Mesenchymal stem cell (in vitro differentiated cells and primary cell): ENCODE measurements at regions not wholly inside any gene's neighbourhood (a gene's known extent, or its start where the extent isn't known, plus 50 kb on each side); places are given as distances from the start of the nearest gene placed in this dataset.
A peak's percentile ranks its signal among the peaks of the same experiment; 100 is the strongest.

ENCODE experiments used
- DNase-seq: peaks from one replicate; pipeline ENCODE4 v3.0.0-alpha.2; 2013
- H2AFZ ChIP-seq: one replicate; pipeline ENCODE4 v1.6.1; 2013; ENCODE audit warnings: low read depth, mild to moderate bottlenecking, control low read depth, inconsistent platforms, low read length, moderate library complexity
- H2AK5ac ChIP-seq: 2 replicates; pipeline ENCODE4 v1.6.1; 2013; ENCODE audit warnings: low read length, moderate library complexity, mild to moderate bottlenecking, inconsistent platforms; ENCODE audit not compliant: severe bottlenecking
- H2BK120ac ChIP-seq: one replicate; pipeline ENCODE4 v1.6.1; 2013; ENCODE audit warnings: low read depth, mild to moderate bottlenecking, inconsistent platforms, low read length, moderate library complexity
- H2BK12ac ChIP-seq, 2 experiments: one replicate each; pipeline ENCODE4 v1.6.1; 2013; ENCODE audit warnings: inconsistent platforms in 2 of 2, low read length in 2 of 2, mild to moderate bottlenecking in 2 of 2, moderate library complexity in 2 of 2, control low read depth in 1 of 2
- H2BK15ac ChIP-seq: one replicate; pipeline ENCODE4 v1.6.1; 2013; ENCODE audit warnings: mild to moderate bottlenecking, low read depth, inconsistent platforms; ENCODE audit not compliant: poor library complexity, severe bottlenecking
- H2BK5ac ChIP-seq: 2 replicates; pipeline ENCODE4 v1.6.1; 2013; ENCODE audit warnings: low read depth, mild to moderate bottlenecking, low read length, control low read depth, inconsistent platforms; ENCODE audit not compliant: poor library complexity, severe bottlenecking
- H3K14ac ChIP-seq, 2 experiments: one replicate each; pipeline ENCODE4 v1.6.1; 2013; ENCODE audit warnings: inconsistent platforms in 2 of 2, low read length in 2 of 2, control low read depth in 1 of 2, mild to moderate bottlenecking in 1 of 2, moderate library complexity in 1 of 2
- H3K18ac ChIP-seq, 2 experiments: one replicate each; pipeline ENCODE4 v1.6.1; 2013; ENCODE audit warnings: inconsistent platforms in 2 of 2, low read length in 2 of 2, control low read depth in 1 of 2, low read depth in 1 of 2, mild to moderate bottlenecking in 1 of 2
- H3K23ac ChIP-seq, 2 experiments: one replicate each; pipeline ENCODE4 v1.6.1; 2013; ENCODE audit warnings: inconsistent platforms in 2 of 2, low read length in 2 of 2, mild to moderate bottlenecking in 2 of 2, moderate library complexity in 2 of 2, control low read depth in 1 of 2
- H3K27ac ChIP-seq: 2 replicates; pipeline ENCODE4 v1.5.1; 2013; ENCODE audit warnings: mild to moderate bottlenecking, moderate library complexity, low read length, control low read depth, inconsistent platforms; ENCODE audit not compliant: poor library complexity, severe bottlenecking
- H3K27me3 ChIP-seq, 2 experiments: 2 replicates each; pipeline versions ENCODE4 v1.6.1 to v1.7.0; 2013; ENCODE audit warnings: low read length in 2 of 2, mild to moderate bottlenecking in 2 of 2, moderate library complexity in 2 of 2, control low read depth in 1 of 2, inconsistent platforms in 1 of 2; ENCODE audit not compliant: control insufficient read depth in 1 of 2, insufficient read depth in 1 of 2
- H3K36me3 ChIP-seq, 2 experiments: 2 replicates each; pipeline versions ENCODE4 v1.6.1 to v1.7.0; 2013; ENCODE audit warnings: low read length in 2 of 2, control low read depth in 1 of 2, inconsistent platforms in 1 of 2, low read depth in 1 of 2, mild to moderate bottlenecking in 1 of 2; ENCODE audit not compliant: insufficient read depth in 2 of 2, control insufficient read depth in 1 of 2
- H3K4ac ChIP-seq, 2 experiments: one replicate each; pipeline ENCODE4 v1.6.1; 2013; ENCODE audit warnings: inconsistent platforms in 2 of 2, low read length in 2 of 2, mild to moderate bottlenecking in 2 of 2, moderate library complexity in 2 of 2, control low read depth in 1 of 2, low read depth in 1 of 2
- H3K4me1 ChIP-seq: 2 replicates; pipeline ENCODE4 v1.6.1; 2013; ENCODE audit warnings: low read depth, low read length, control low read depth; ENCODE audit not compliant: control insufficient read depth, insufficient read depth
- H3K4me2 ChIP-seq: 2 replicates; pipeline ENCODE4 v1.6.1; 2013; ENCODE audit warnings: low read length, mild to moderate bottlenecking, inconsistent platforms; ENCODE audit not compliant: poor library complexity, severe bottlenecking
- H3K4me3 ChIP-seq, 2 experiments: 2 replicates each; pipeline versions ENCODE4 v1.5.1 to v1.7.0; 2013; ENCODE audit warnings: low read length in 2 of 2, mild to moderate bottlenecking in 2 of 2, control low read depth in 1 of 2, low read depth in 1 of 2; ENCODE audit not compliant: insufficient read depth in 1 of 2
- H3K79me1 ChIP-seq: replicated peaks from 2 replicates; pipeline ENCODE4 v1.6.1; 2013; ENCODE audit warnings: mild to moderate bottlenecking, control low read depth, low read length, inconsistent platforms; ENCODE audit not compliant: poor library complexity, severe bottlenecking
- H3K9ac ChIP-seq: 2 replicates; pipeline ENCODE4 v1.7.0; 2013; ENCODE audit warnings: mild to moderate bottlenecking, low read length, moderate library complexity
- H3K9me3 ChIP-seq: 2 replicates; pipeline ENCODE4 v1.7.0; 2013; ENCODE audit warnings: mild to moderate bottlenecking, low read length; ENCODE audit not compliant: control insufficient read depth
- H4K8ac ChIP-seq: one replicate; pipeline ENCODE4 v1.6.1; 2013; ENCODE audit warnings: inconsistent platforms, mild to moderate bottlenecking, low read length, moderate library complexity
- H4K91ac ChIP-seq: one replicate; pipeline ENCODE4 v1.6.1; 2013; ENCODE audit warnings: mild to moderate bottlenecking, low read length, inconsistent platforms
- WGBS: methylation state at CpG from one replicate; pipeline ENCODE4 v1.1.7; 2013; ENCODE audit warnings: mixed read lengths; 5-methylcytosine and 5-hydroxymethylcytosine counted together

DNA sequence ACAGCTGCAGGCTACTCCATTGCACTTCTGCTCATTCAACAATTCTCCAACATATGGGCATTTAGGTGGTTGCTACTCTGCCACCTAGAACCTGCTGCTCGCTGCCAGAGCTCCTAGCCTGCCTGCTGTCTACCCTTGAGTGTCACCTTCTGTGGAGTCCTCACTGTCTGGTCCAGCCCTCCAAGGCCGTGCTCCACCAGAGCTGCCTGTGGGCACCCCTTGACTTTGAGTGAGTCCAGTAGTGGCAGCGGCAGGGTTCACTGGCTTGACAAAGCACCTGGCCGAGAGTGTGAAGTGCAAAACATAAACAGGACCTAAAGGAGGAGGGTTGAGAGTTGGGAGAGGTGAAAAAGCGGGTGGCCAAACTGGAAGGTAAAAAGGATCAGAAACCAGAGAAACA lies 120.3 kb upstream of the DNAH14 start:
- H3K9me3 ChIP-seq: peaks cover 5% of the 10 kb centered on the region

GRCh38 chr1:224809613-224810012 lies 119.9 kb upstream of the DNAH14 start:
- no peak for DNase-seq
- WGBS: 98% methylated on average over 4 of the region's 4 CpGs

More for the DNA sequence above, 120.3 kb upstream of the DNAH14 start:
- Histone ChIP-seq H3K18ac (no peak overlapping the region), H3K14ac (peak overlapping the region in 1 of 2 experiments; percentile 7), H2BK15ac (no peak overlapping the region), H4K91ac (no peak overlapping the region), H2BK12ac (no peak overlapping the region), H3K27ac (no peak overlapping the region), H3K23ac (no peak overlapping the region), H3K4me2 (no peak overlapping the region), H2AK5ac (no peak overlapping the region), H4K8ac (no peak overlapping the region), H3K4me3 (no peak overlapping the region), H2AFZ (no peak overlapping the region), H3K27me3 (peaks cover 0 to 17% of the 10 kb centered on the region in 2 experiments), H2BK120ac (no peak overlapping the region), H3K79me1 (no peaks in the 10 kb centered on the region), H3K36me3 (no peaks in the 10 kb centered on the region), H3K4me1 (no peaks in the 10 kb centered on the region), H3K9ac (no peak overlapping the region), H2BK5ac (no peak overlapping the region), H3K4ac (no peak overlapping the region)
- 78% methylated on average over 5 of the region's 5 CpGs for WGBS
- no peak for DNase-seq

DNA sequence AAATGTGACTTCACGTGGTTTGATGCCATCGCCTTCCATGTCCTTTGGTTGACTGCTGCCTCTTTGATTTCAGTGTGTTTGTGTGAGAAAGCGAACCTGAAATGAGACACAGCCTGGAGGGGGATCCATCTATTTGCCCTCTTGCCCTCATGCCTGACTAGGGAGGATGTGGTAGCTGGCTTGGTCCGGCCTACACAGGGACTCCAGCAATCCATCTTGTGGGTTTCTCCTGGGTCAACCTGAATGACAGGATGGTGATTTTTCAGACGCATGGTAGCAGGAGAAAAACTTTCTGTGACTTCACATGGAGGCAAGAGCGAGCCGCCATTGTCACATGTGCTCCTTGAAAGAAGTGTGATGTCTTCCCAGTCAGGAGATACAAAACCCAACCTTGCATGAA lies 117.9 kb upstream of the DNAH14 start:
- Histone ChIP-seq H2BK12ac (no peak overlapping the region), H3K9me3 (peaks cover 5% of the 10 kb centered on the region), H3K4ac (no peak overlapping the region), H2AFZ (no peak overlapping the region), H3K23ac (no peak overlapping the region), H3K4me1 (no peaks in the 10 kb centered on the region), H2BK120ac (no peak overlapping the region), H3K9ac (no peak overlapping the region), H3K27ac (no peak overlapping the region), H3K18ac (no peak overlapping the region), H3K79me1 (no peaks in the 10 kb centered on the region), H2AK5ac (no peak overlapping the region), H3K14ac (no peak overlapping the region), H2BK15ac (peak overlapping the region; percentile 6), H2BK5ac (no peak overlapping the region), H3K4me2 (no peak overlapping the region), H3K36me3 (no peaks in the 10 kb centered on the region), H4K91ac (no peak overlapping the region), H4K8ac (no peak overlapping the region), H3K27me3 (peaks cover 0 to 4% of the 10 kb centered on the region in 2 experiments), H3K4me3 (no peak overlapping the region)
- DNase-seq: no peak
- WGBS: 83% methylated on average over 7 of the region's 7 CpGs

More at GRCh38 chr1:224809613-224810012, 119.9 kb upstream of the DNAH14 start:
- H3K4ac ChIP-seq: no peak overlapping the region
- no peak overlapping the region for H4K8ac ChIP-seq
- no peaks in the 10 kb centered on the region for H3K36me3 ChIP-seq
- no peaks in the 10 kb centered on the region for H3K79me1 ChIP-seq
- H2BK5ac ChIP-seq: no peak overlapping the region
- H2AK5ac ChIP-seq: no peak overlapping the region
- no peak overlapping the region for H2BK12ac ChIP-seq
- no peak overlapping the region for H4K91ac ChIP-seq
- no peak overlapping the region for H2BK120ac ChIP-seq
- no peak overlapping the region for H2AFZ ChIP-seq
- H3K9me3 ChIP-seq: peaks cover 5% of the 10 kb centered on the region
- H3K4me3 ChIP-seq: no peak overlapping the region
- H3K14ac ChIP-seq: no peak overlapping the region
- no peak overlapping the region for H2BK15ac ChIP-seq
- no peaks in the 10 kb centered on the region for H3K4me1 ChIP-seq
- H3K4me2 ChIP-seq: no peak overlapping the region
- H3K27ac ChIP-seq: no peak overlapping the region
- H3K27me3 ChIP-seq: peaks cover 0 to 15% of the 10 kb centered on the region in 2 experiments
- no peak overlapping the region for H3K9ac ChIP-seq
- no peak overlapping the region for H3K23ac ChIP-seq
- no peak overlapping the region for H3K18ac ChIP-seq

- Histone ChIP-seq H3K4ac (no peak overlapping the region), H3K9ac (no peak overlapping the region), H2AFZ (no peak overlapping the region), H2BK12ac (no peak overlapping the region), H3K18ac (no peak overlapping the region), H2BK5ac (no peak overlapping the region), H4K8ac (no peak overlapping the region), H2BK15ac (no peak overlapping the region), H3K27me3 (peaks cover 10 to 26% of the 10 kb centered on the region in 2 experiments), H3K4me1 (no peaks in the 10 kb centered on the region), H2BK120ac (no peak overlapping the region), H3K79me1 (no peaks in the 10 kb centered on the region), H3K9me3 (peaks cover 4% of the 10 kb centered on the region), H3K36me3 (no peaks in the 10 kb centered on the region), H3K27ac (no peak overlapping the region), H4K91ac (no peak overlapping the region), H3K4me2 (no peak overlapping the region), H3K14ac (no peak overlapping the region), H3K23ac (no peak overlapping the region), H3K4me3 (no peak overlapping the region), H2AK5ac (no peak overlapping the region)
- DNase-seq: no peak
- WGBS: 69% methylated on average over 1 of the region's 2 CpGs
These were observed 113.8 kb upstream of the DNAH14 start for GRCh38 chr1:224815647-224816046.
